K562 (cell line): ENCODE measurements at regions not wholly inside any gene's neighbourhood (a gene's known extent, or its start where the extent isn't known, plus 50 kb on each side); places are given as distances from the start of the nearest gene placed in this dataset.

ENCODE experiments used
- ATAC-seq: fragments of 200-7000 bp; cut with Tn5 transposase; 3 replicates; pipeline ENCODE4 v1.9.1; 2020; ENCODE audit warnings: moderate library complexity
- BruUV-seq: library from RNA; stranded (reverse); fragments of 400-500 nt; replicated peaks from 2 replicates; lab custom pipeline; 2021; lab: Mats Ljungman, UMichigan
- CTCF ChIA-PET: fragments of 300-600 bp; formaldehyde crosslinking; extraction: SDS; loops from one replicate; lab custom pipeline; 2021; ENCODE audit warnings: low intra/inter-chr PET ratio; lab: Yijun Ruan, JAX
- POLR2A ChIA-PET: fragments of 300-600, 350-650 bp; sonication (Branson Sonifier 250); formaldehyde crosslinking; extraction: SDS; loops from one replicate; lab custom pipeline; 2021; ENCODE audit warnings: antibody characterized with exemption, inconsistent platforms; lab: Yijun Ruan, JAX
- DNase-seq, 4 experiments: peaks; one replicate each; pipeline versions ENCODE4 v3.0.0 to v3.0.0-alpha.2; 2011 to 2018; ENCODE audit warnings: low spot score in 3 of 4, mixed read lengths in 3 of 4; ENCODE audit errors: extremely low read depth in 1 of 4
- FAIRE-seq: peaks from 2 replicates; lab custom pipeline; 2011; peaks lifted over from hg19 to GRCh38; lab: Jason Lieb, UNC
- H2AFZ ChIP-seq: 2 replicates; pipeline ENCODE4 v1.6.0; 2011; ENCODE audit warnings: low read depth, low read length, control low read depth, inconsistent platforms
- H3K27ac ChIP-seq: fragments of 200-600 bp; 3 replicates; pipeline ENCODE4 v1.8.0; 2011; ENCODE audit warnings: low read depth, mild to moderate bottlenecking, control low read depth, inconsistent platforms, low read length, moderate library complexity, mixed read lengths; ENCODE audit errors: extremely low read depth
- H3K27me3 ChIP-seq, 2 experiments: fragments of 300-600 bp in 1 of 2; 2 replicates in 1 of 2; 3 replicates in 1 of 2; pipeline versions ENCODE4 v1.6.0 to v1.8.0; 2011; ENCODE audit warnings: inconsistent platforms in 2 of 2, low read length in 2 of 2, mild to moderate bottlenecking in 1 of 2, mixed read lengths in 1 of 2, moderate library complexity in 1 of 2; ENCODE audit not compliant: control insufficient read depth in 2 of 2, insufficient read depth in 2 of 2
- H3K36me3 ChIP-seq: fragments of 300-600 bp; 3 replicates; pipeline ENCODE4 v1.8.0; 2011; ENCODE audit warnings: mild to moderate bottlenecking, low read length, inconsistent platforms; ENCODE audit not compliant: control insufficient read depth, insufficient read depth
- H3K4me1 ChIP-seq, 2 experiments: fragments of 200-600 bp in 1 of 2; replicated peaks in 1 of 2; 2 replicates in 1 of 2; 3 replicates in 1 of 2; pipeline versions ENCODE4 v1.5.1 to v1.8.0; 2011; ENCODE audit warnings: inconsistent platforms in 2 of 2, low read length in 2 of 2, mild to moderate bottlenecking in 1 of 2, mixed read lengths in 1 of 2, moderate library complexity in 1 of 2; ENCODE audit not compliant: control insufficient read depth in 2 of 2, insufficient read depth in 2 of 2
- H3K4me2 ChIP-seq: 2 replicates; pipeline ENCODE4 v1.6.1; 2011; ENCODE audit warnings: low read length, control low read depth, inconsistent platforms, mixed read lengths; ENCODE audit not compliant: insufficient read depth
- H3K4me3 ChIP-seq: fragments of 200-600 bp; sonication (generic), shearing (Covaris generic); 2 replicates; pipeline ENCODE4 v1.5.1; 2016; ENCODE audit warnings: control low read depth, inconsistent platforms
- H3K79me2 ChIP-seq: fragments of 200-600 bp; 3 replicates; pipeline ENCODE4 v1.8.0; 2011; ENCODE audit warnings: low read length, inconsistent platforms; ENCODE audit not compliant: control insufficient read depth, insufficient read depth
- H3K9ac ChIP-seq, 2 experiments: 2 replicates each; pipeline versions ENCODE4 v1.6.0 to v1.6.1; 2011; ENCODE audit warnings: low read depth in 2 of 2, low read length in 2 of 2, control low read depth in 1 of 2, inconsistent platforms in 1 of 2, mild to moderate bottlenecking in 1 of 2, mixed read lengths in 1 of 2; ENCODE audit not compliant: insufficient read depth in 1 of 2
- H3K9me1 ChIP-seq: one replicate; pipeline ENCODE4 v1.6.0; 2011; ENCODE audit warnings: inconsistent platforms, mild to moderate bottlenecking, low read length, moderate library complexity; ENCODE audit not compliant: control insufficient read depth, insufficient read depth
- H3K9me3 ChIP-seq: replicated peaks from 2 replicates; pipeline ENCODE4 v1.5.1; 2011; ENCODE audit warnings: low read depth, low read length, inconsistent platforms; ENCODE audit not compliant: control insufficient read depth, insufficient read depth
- H4K20me1 ChIP-seq: replicated peaks from 2 replicates; pipeline ENCODE4 v1.6.1; 2011; ENCODE audit warnings: low read length, inconsistent platforms, mixed read lengths; ENCODE audit not compliant: control insufficient read depth, insufficient read depth
- ARID2 ChIP-seq: fragments of 450-650 bp; IDR thresholded peaks from 2 replicates; pipeline ENCODE4 v1.6.1; 2017; ENCODE audit warnings: antibody characterized with exemption, mild to moderate bottlenecking
- DDX20 ChIP-seq: fragments of 450-650 bp; IDR thresholded peaks from 2 replicates; pipeline ENCODE4 v1.6.1; 2016; ENCODE audit warnings: missing genetic modification characterization, low read depth, mild to moderate bottlenecking, missing compliant biosample characterization, moderate library complexity
- GTF2A2 ChIP-seq: IDR thresholded peaks from 2 replicates; pipeline ENCODE4 v1.6.1; 2016; ENCODE audit warnings: mild to moderate bottlenecking, missing genetic modification characterization, missing compliant biosample characterization
- KDM5B ChIP-seq: fragments of 200-600 bp; sonication (generic); IDR thresholded peaks from 2 replicates; pipeline ENCODE4 v1.6.1; 2012; ENCODE audit warnings: low read depth, mild to moderate bottlenecking, moderate library complexity, low read length, control low read depth, inconsistent platforms; ENCODE audit not compliant: insufficient replicate concordance
- MEF2A ChIP-seq: IDR thresholded peaks from 2 replicates; pipeline ENCODE4 v1.6.1; 2011; ENCODE audit warnings: low read depth, mild to moderate bottlenecking, low read length, moderate library complexity; ENCODE audit not compliant: control insufficient read depth
- TCFL5 ChIP-seq: fragments of 250-450 bp; sonication (Bioruptor Pico); conservative IDR thresholded peaks from 2 replicates; pipeline ENCODE4 v1.6.1; 2021; ENCODE audit warnings: mild to moderate bottlenecking, moderate library complexity, matching md5 sums
- THRB ChIP-seq: fragments of 450-650 bp; formaldehyde crosslinking; conservative IDR thresholded peaks from 2 replicates; pipeline ENCODE4 v1.4.0; 2022; ENCODE audit warnings: mild to moderate bottlenecking, missing genetic modification characterization
- ZBTB11 ChIP-seq, 3 experiments: fragments of 200-800 bp in 1 of 3; fragments of 250-450 bp in 1 of 3; fragments of 450-650 bp in 1 of 3; sonication (Bioruptor Pico) in 1 of 3; sonication (Bioruptor generic) in 1 of 3; formaldehyde crosslinking in 1 of 3; IDR thresholded peaks; 2 replicates each; pipeline versions ENCODE4 v1.6.1 to v1.8.0; 2016 to 2022; ENCODE audit warnings: mild to moderate bottlenecking in 2 of 3, missing genetic modification characterization in 2 of 3, missing compliant biosample characterization in 1 of 3, moderate library complexity in 1 of 3
- ZBTB5 ChIP-seq: fragments of 450-650 bp; IDR thresholded peaks from 2 replicates; pipeline ENCODE4 v1.6.1; 2017; ENCODE audit warnings: antibody characterized with exemption
- ZEB2 ChIP-seq: fragments of 450-650 bp; IDR thresholded peaks from 2 replicates; pipeline ENCODE4 v1.6.1; 2016
- ZNF12 ChIP-seq: sonication (generic); formaldehyde crosslinking; IDR thresholded peaks from 2 replicates; pipeline ENCODE4 v1.4.0; 2020; ENCODE audit warnings: mild to moderate bottlenecking, missing genetic modification reagents
- ZNF232 ChIP-seq: sonication (generic); formaldehyde crosslinking; IDR thresholded peaks from 2 replicates; pipeline ENCODE4 v1.8.0; 2022; ENCODE audit warnings: mild to moderate bottlenecking, missing genetic modification reagents
- ZNF384 ChIP-seq: IDR thresholded peaks from 2 replicates; pipeline ENCODE4 v1.6.1; 2012; ENCODE audit warnings: low read depth, low read length, improper control_type of control experiment
- WGBS: fragments of 100-300 bp; shearing (Covaris generic); methylation state at CpG from one replicate; pipeline ENCODE4 v1.1.6; 2016; ENCODE audit warnings: low coverage, mixed read lengths; ENCODE audit not compliant: insufficient coverage; ENCODE audit errors: missing lambda C conversion rate; 5-methylcytosine and 5-hydroxymethylcytosine counted together
- in situ Hi-C: fragments of 300-500 bp; cut with MboI; formaldehyde crosslinking; loops from 4 replicates; pipeline ENCODE4 v1.15.0; 2018; ENCODE audit warnings: inconsistent platforms, mixed read lengths
- intact Hi-C: fragments of 100-400 bp; cut with micrococcal nuclease; formaldehyde crosslinking; loops from 2 replicates; pipeline ENCODE4 v1.14.2; 2022

- TF ChIP-seq ZBTB11 (CRISPR knock-in tag; IDR thresholded peaks at IDR 0.05): no peak
- no peak for TF ChIP-seq ZNF12
- no peak for TF ChIP-seq THRB
- TF ChIP-seq GTF2A2 (tag): no peak
These were observed 1203.0 kb downstream of the AACS start (continued) for GRCh38 chr12:126268222-126268621.

GRCh38 chr12:126271159-126271558 is 1205.9 kb downstream of the AACS start:
- intact Hi-C loops (no loop called here), in situ Hi-C loops (no loop called here)
- no peaks in the 10 kb centered on the region for H3K9me1 ChIP-seq
- H3K79me2 ChIP-seq: no peaks in the 10 kb centered on the region
- DNase-seq: no peak
- H2AFZ ChIP-seq: no peak overlapping the region
- ATAC-seq: no peak
- no peaks in the 10 kb centered on the region for H3K9me3 ChIP-seq
- no peaks in the 10 kb centered on the region for H3K27me3 ChIP-seq
- H3K9ac ChIP-seq: no peak overlapping the region
- no peak for FAIRE-seq
- no peaks in the 10 kb centered on the region for H4K20me1 ChIP-seq
- H3K4me2 ChIP-seq: no peak overlapping the region
- no TSS peak for BruUV-seq
- no peak overlapping the region for H3K4me3 ChIP-seq
- POLR2A ChIA-PET: no interaction called here
- H3K36me3 ChIP-seq: no peaks in the 10 kb centered on the region
- H3K27ac ChIP-seq: no peak overlapping the region
- CTCF ChIA-PET: no interaction called here
- no peaks in the 10 kb centered on the region for H3K4me1 ChIP-seq
- 5% methylated on average over 3 of the region's 3 CpGs for WGBS
- TF ChIP-seq KDM5B (no peak), ZNF12 (no peak), TCFL5 (CRISPR knock-in tag) (no peak), ZNF232 (no peak), ZNF384 (no peak), MEF2A (no peak), ZBTB5 (no peak), ZEB2 (no peak), ARID2 (no peak), DDX20 (tag) (no peak)
